H1 (cell line): ENCODE measurements at regions not wholly inside any gene's neighbourhood (a gene's known extent, or its start where the extent isn't known, plus 50 kb on each side); places are given as distances from the start of the nearest gene placed in this dataset.

Experiments
- CEBPB ChIP-seq: IDR thresholded peaks from 2 replicates; pipeline ENCODE4 v1.6.1; 2012; ENCODE audit warnings: low read depth, low read length
- CHD7 ChIP-seq: fragments of 300-600 bp; sonication (generic); IDR thresholded peaks from 2 replicates; pipeline ENCODE4 v1.7.1; 2012; ENCODE audit warnings: low read length, moderate library complexity, mild to moderate bottlenecking, inconsistent platforms; ENCODE audit not compliant: insufficient replicate concordance
- CTBP2 ChIP-seq: IDR thresholded peaks from 2 replicates; pipeline ENCODE4 v1.7.0; 2011; ENCODE audit warnings: borderline replicate concordance, mild to moderate bottlenecking, moderate library complexity, mixed read lengths, low read length; ENCODE audit not compliant: insufficient read depth, insufficient read length
- FOSL1 ChIP-seq: IDR thresholded peaks from 2 replicates; pipeline ENCODE4 v1.6.1; 2011; ENCODE audit warnings: mild to moderate bottlenecking, low read depth, low read length, moderate library complexity; ENCODE audit not compliant: insufficient read depth
- MAFK ChIP-seq: IDR thresholded peaks from 2 replicates; pipeline ENCODE4 v1.6.1; 2012; ENCODE audit warnings: low read depth, mild to moderate bottlenecking, improper control_type of control experiment, low read length
- POU5F1 ChIP-seq: IDR thresholded peaks from 2 replicates; pipeline ENCODE4 v1.6.1; 2011; ENCODE audit warnings: low read depth, mild to moderate bottlenecking, low read length, moderate library complexity
- SIN3A ChIP-seq, 2 experiments: IDR thresholded peaks in 1 of 2; conservative IDR thresholded peaks in 1 of 2; 2 replicates each; pipeline ENCODE4 v1.6.1; 2011 to 2012; ENCODE audit warnings: low read length in 2 of 2, improper control_type of control experiment in 1 of 2, low read depth in 1 of 2, mild to moderate bottlenecking in 1 of 2

GRCh38 chr12:114275932-114276785 is 129.8 kb downstream of the TBX5 start (continued):
- TF ChIP-seq CHD7 (peak; percentile 45), POU5F1 (peak; percentile 44; the same call in 1 of the 2 replicates), CTBP2 (no peak), CEBPB (peak; percentile 30; the same call in 1 of the 2 replicates), FOSL1 (no peak), SIN3A (conservative IDR thresholded peaks at IDR 0.05 in 1 of 2, IDR thresholded peaks at IDR 0.05 in 1 of 2; ENCODE audit: low read depth in 1 of 2, low read length in 2 of 2) (no peak), MAFK (peak; percentile 39; the same call in 1 of the 2 replicates)
